WTC11 (cell line): ENCODE measurements at regions not wholly inside any gene's neighbourhood (a gene's known extent, or its start where the extent isn't known, plus 50 kb on each side); places are given as distances from the start of the nearest gene placed in this dataset.

ENCODE experiments used
- ATAC-seq: fragments of 200-7000 bp; cut with Tn5 transposase; 2 replicates; pipeline ENCODE4 v1.10.0; 2021; ENCODE audit warnings: mild to moderate bottlenecking, moderate library complexity
- CTCF ChIA-PET: fragments of 300-600 bp; sonication (Branson Sonifier 250); formaldehyde crosslinking; loops from one replicate; lab custom pipeline; 2021; ENCODE audit warnings: antibody characterized with exemption; lab: Charles Lee
- POLR2A ChIA-PET: fragments of 350-600 bp; sonication (Branson Sonifier 250); formaldehyde crosslinking; loops from one replicate; lab custom pipeline; 2021; ENCODE audit warnings: antibody characterized with exemption; lab: Charles Lee
- DNase-seq: peaks from one replicate; pipeline ENCODE4 v3.0.0; 2021; ENCODE audit warnings: low spot score
- H3K27ac Mint-ChIP-seq: 2 replicates; pipeline ENCODE4 v1.8.0; 2021; ENCODE audit warnings: mixed read lengths
- H3K27me3 Mint-ChIP-seq: 2 replicates; pipeline ENCODE4 v1.8.0; 2021; ENCODE audit warnings: low read depth, mild to moderate bottlenecking, moderate library complexity, mixed read lengths
- H3K36me3 Mint-ChIP-seq: 2 replicates; pipeline ENCODE4 v1.8.0; 2021; ENCODE audit warnings: mixed read lengths
- H3K4me1 Mint-ChIP-seq: 2 replicates; pipeline ENCODE4 v1.8.0; 2022; ENCODE audit warnings: mixed read lengths
- H3K4me3 Mint-ChIP-seq: 2 replicates; pipeline ENCODE4 v1.8.0; 2021; ENCODE audit warnings: mild to moderate bottlenecking, moderate library complexity, mixed read lengths
- H3K9me3 Mint-ChIP-seq: 2 replicates; pipeline ENCODE4 v1.8.0; 2021; ENCODE audit warnings: mixed read lengths
- EMX1 ChIP-seq: fragments of 250-450 bp; sonication (Bioruptor Pico); IDR thresholded peaks from 2 replicates; pipeline ENCODE4 v1.8.0; 2021; ENCODE audit warnings: mild to moderate bottlenecking
- GTF2I ChIP-seq: fragments of 250-450 bp; sonication (Bioruptor Pico); conservative IDR thresholded peaks from 2 replicates; pipeline ENCODE4 v1.4.0; 2021; ENCODE audit warnings: mild to moderate bottlenecking
- HMGA2 ChIP-seq: fragments of 250-450 bp; sonication (Bioruptor Pico); IDR thresholded peaks from 2 replicates; pipeline ENCODE4 v1.4.0; 2021; ENCODE audit warnings: mild to moderate bottlenecking, moderate library complexity
- KAT7 ChIP-seq: sonication (generic); formaldehyde crosslinking; IDR thresholded peaks from 2 replicates; pipeline ENCODE4 v1.8.1; 2023; ENCODE audit warnings: missing genetic modification reagents, mild to moderate bottlenecking, borderline replicate concordance
- NFATC4 ChIP-seq: fragments of 250-450 bp; sonication (Bioruptor Pico); IDR thresholded peaks from 2 replicates; pipeline ENCODE4 v1.9.0; 2021; ENCODE audit warnings: mild to moderate bottlenecking
- NR3C1 ChIP-seq: sonication (generic); formaldehyde crosslinking; conservative IDR thresholded peaks from 2 replicates; pipeline ENCODE4 v1.8.1; 2023; ENCODE audit warnings: low read depth, mild to moderate bottlenecking, missing genetic modification reagents
- PRRX2 ChIP-seq: fragments of 250-450 bp; sonication (Bioruptor Pico); IDR thresholded peaks from 2 replicates; pipeline ENCODE4 v1.8.0; 2021; ENCODE audit warnings: mild to moderate bottlenecking
- RELA ChIP-seq: sonication (generic); formaldehyde crosslinking; IDR thresholded peaks from 2 replicates; pipeline ENCODE4 v1.8.1; 2022; ENCODE audit warnings: missing genetic modification reagents, mild to moderate bottlenecking, borderline replicate concordance
- SMAD3 ChIP-seq: sonication (generic); formaldehyde crosslinking; IDR thresholded peaks from 2 replicates; pipeline ENCODE4 v1.8.0; 2022; ENCODE audit warnings: missing genetic modification reagents, mild to moderate bottlenecking, borderline replicate concordance
- TEAD4 ChIP-seq: sonication (generic); formaldehyde crosslinking; IDR thresholded peaks from 2 replicates; pipeline ENCODE4 v1.8.0; 2022; ENCODE audit warnings: mild to moderate bottlenecking, missing genetic modification reagents
- ZNF232 ChIP-seq: sonication (generic); formaldehyde crosslinking; IDR thresholded peaks from 2 replicates; pipeline ENCODE4 v1.8.0; 2022; ENCODE audit warnings: mild to moderate bottlenecking, missing genetic modification reagents
- ZNF396 ChIP-seq: fragments of 250-450 bp; sonication (Bioruptor Pico); IDR thresholded peaks from 2 replicates; pipeline ENCODE4 v1.8.0; 2021; ENCODE audit warnings: mild to moderate bottlenecking, moderate library complexity, borderline replicate concordance
- TF ChIP-seq, protein P1 (sequence below): sonication (generic); formaldehyde crosslinking; IDR thresholded peaks from 2 replicates; pipeline ENCODE4 v1.8.1; 2023; ENCODE audit warnings: mild to moderate bottlenecking, moderate library complexity, missing genetic modification reagents
- TF ChIP-seq, protein P2 (sequence below): fragments of 250-450 bp; sonication (Bioruptor Pico); IDR thresholded peaks from 2 replicates; pipeline ENCODE4 v2.1.2; 2022; ENCODE audit warnings: mild to moderate bottlenecking, moderate library complexity
- TF ChIP-seq, protein P3 (sequence below): sonication (generic); formaldehyde crosslinking; IDR thresholded peaks from 2 replicates; pipeline ENCODE4 v1.8.1; 2022; ENCODE audit warnings: mild to moderate bottlenecking, missing genetic modification reagents, moderate library complexity, borderline replicate concordance
- TF ChIP-seq, protein P4 (sequence below): sonication (generic); formaldehyde crosslinking; IDR thresholded peaks from 2 replicates; pipeline ENCODE4 v1.8.1; 2023; ENCODE audit warnings: mild to moderate bottlenecking, missing genetic modification reagents, borderline replicate concordance
- TF ChIP-seq, protein P5 (sequence below): fragments of 200-600 bp; IDR thresholded peaks from 2 replicates; pipeline ENCODE4 v1.8.0; 2022; ENCODE audit warnings: antibody characterized with exemption
- TF ChIP-seq, protein P6 (sequence below): sonication (generic); formaldehyde crosslinking; IDR thresholded peaks from 2 replicates; pipeline ENCODE4 v1.8.0; 2022; ENCODE audit warnings: mild to moderate bottlenecking, missing genetic modification reagents
- TF ChIP-seq, protein P7 (sequence below): fragments of 250-450 bp; sonication (Bioruptor Pico); IDR thresholded peaks from 2 replicates; pipeline ENCODE4 v1.9.0; 2021; ENCODE audit warnings: mild to moderate bottlenecking, borderline replicate concordance
- TF ChIP-seq, protein P8 (sequence below): sonication (generic); formaldehyde crosslinking; IDR thresholded peaks from 2 replicates; pipeline ENCODE4 v1.8.0; 2022; ENCODE audit warnings: mild to moderate bottlenecking, missing genetic modification reagents

DNA sequence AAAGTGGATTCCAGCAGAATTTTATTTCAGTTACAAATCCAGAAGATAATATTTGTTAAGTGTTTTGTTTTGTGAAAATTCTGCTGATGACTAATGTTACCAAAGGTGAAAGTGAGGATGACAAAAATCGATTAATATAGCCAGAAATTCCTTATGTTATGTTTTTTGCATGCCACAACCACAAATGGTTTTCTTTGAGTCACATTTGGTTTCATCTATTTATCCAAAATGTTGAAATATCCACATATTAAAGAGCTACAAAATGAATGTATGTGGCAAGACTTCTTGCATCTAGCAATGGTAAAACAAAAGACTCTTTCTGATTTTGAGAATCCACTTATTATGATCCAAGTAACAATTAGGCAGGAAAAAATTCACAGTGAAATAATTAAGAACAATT is 150.1 kb upstream of the LRRC4C start (continued):
- TF ChIP-seq ZNF396 (CRISPR knock-in tag): no peak
- TF ChIP-seq, protein P1, sequence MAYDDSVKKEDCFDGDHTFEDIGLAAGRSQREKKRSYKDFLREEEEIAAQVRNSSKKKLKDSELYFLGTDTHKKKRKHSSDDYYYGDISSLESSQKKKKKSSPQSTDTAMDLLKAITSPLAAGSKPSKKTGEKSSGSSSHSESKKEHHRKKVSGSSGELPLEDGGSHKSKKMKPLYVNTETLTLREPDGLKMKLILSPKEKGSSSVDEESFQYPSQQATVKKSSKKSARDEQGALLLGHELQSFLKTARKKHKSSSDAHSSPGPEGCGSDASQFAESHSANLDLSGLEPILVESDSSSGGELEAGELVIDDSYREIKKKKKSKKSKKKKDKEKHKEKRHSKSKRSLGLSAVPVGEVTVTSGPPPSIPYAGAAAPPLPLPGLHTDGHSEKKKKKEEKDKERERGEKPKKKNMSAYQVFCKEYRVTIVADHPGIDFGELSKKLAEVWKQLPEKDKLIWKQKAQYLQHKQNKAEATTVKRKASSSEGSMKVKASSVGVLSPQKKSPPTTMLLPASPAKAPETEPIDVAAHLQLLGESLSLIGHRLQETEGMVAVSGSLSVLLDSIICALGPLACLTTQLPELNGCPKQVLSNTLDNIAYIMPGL (CRISPR knock-in tag): no peak
- TF ChIP-seq, all 79 proteins: peak for 0

DNA sequence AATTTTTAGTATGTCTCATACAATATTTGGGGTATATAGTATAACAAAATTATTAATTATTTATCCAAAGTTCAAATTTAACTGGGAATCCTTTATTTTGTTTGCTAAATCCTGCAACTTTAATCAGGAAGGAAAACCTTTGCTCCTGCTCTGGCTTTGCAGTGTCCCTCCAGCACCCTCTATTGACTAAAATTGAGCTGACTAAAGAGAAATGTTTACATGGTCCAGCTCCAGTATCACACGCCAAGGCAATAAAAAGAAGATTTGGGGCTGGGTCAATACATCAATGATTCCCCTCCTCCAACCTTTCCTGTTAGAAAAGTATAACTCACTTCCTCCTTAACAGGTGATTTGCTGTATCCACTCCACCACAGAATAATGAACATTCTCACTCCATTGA is 153.0 kb upstream of the LRRC4C start:
- peak; percentile 36; the same call in 1 of the 2 replicates for ATAC-seq
- DNase-seq: no peak
- H3K4me3 Mint-ChIP-seq: no peak overlapping the region
- ChIA-PET CTCF (interaction anchor here (0.5 to 1.9 kb wide), 9 partner anchors 10 to 794 kb away, joined by 3 to 16 read pairs (median 3); no protein-coding TSS in a partner anchor), POLR2A (no interaction called here)
- no peak overlapping the region for H3K27ac Mint-ChIP-seq
- H3K27me3 Mint-ChIP-seq: no peaks in the 10 kb centered on the region; the same call in 1 of the 2 replicates
- peaks cover 40% of the 10 kb centered on the region for H3K9me3 Mint-ChIP-seq
- no peaks in the 10 kb centered on the region for H3K4me1 Mint-ChIP-seq
- H3K36me3 Mint-ChIP-seq: peaks cover 30% of the 10 kb centered on the region
- TF ChIP-seq RELA (CRISPR knock-in tag) (no peak), ZNF232 (CRISPR knock-in tag) (no peak), GTF2I (CRISPR knock-in tag) (no peak), PRRX2 (CRISPR knock-in tag) (no peak), NR3C1 (no peak), KAT7 (CRISPR knock-in tag) (no peak), EMX1 (CRISPR knock-in tag) (no peak), SMAD3 (CRISPR knock-in tag) (no peak), HMGA2 (CRISPR knock-in tag) (no peak), TEAD4 (CRISPR knock-in tag) (no peak), NFATC4 (CRISPR knock-in tag) (no peak)
- TF ChIP-seq, protein P2, sequence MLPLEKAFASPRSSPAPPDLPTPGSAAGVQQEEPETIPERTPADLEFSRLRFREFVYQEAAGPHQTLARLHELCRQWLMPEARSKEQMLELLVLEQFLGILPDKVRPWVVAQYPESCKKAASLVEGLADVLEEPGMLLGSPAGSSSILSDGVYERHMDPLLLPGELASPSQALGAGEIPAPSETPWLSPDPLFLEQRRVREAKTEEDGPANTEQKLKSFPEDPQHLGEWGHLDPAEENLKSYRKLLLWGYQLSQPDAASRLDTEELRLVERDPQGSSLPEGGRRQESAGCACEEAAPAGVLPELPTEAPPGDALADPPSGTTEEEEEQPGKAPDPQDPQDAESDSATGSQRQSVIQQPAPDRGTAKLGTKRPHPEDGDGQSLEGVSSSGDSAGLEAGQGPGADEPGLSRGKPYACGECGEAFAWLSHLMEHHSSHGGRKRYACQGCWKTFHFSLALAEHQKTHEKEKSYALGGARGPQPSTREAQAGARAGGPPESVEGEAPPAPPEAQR: no peak
- TF ChIP-seq, protein P3, sequence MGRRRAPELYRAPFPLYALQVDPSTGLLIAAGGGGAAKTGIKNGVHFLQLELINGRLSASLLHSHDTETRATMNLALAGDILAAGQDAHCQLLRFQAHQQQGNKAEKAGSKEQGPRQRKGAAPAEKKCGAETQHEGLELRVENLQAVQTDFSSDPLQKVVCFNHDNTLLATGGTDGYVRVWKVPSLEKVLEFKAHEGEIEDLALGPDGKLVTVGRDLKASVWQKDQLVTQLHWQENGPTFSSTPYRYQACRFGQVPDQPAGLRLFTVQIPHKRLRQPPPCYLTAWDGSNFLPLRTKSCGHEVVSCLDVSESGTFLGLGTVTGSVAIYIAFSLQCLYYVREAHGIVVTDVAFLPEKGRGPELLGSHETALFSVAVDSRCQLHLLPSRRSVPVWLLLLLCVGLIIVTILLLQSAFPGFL (CRISPR knock-in tag): no peak
- TF ChIP-seq, protein P4, sequence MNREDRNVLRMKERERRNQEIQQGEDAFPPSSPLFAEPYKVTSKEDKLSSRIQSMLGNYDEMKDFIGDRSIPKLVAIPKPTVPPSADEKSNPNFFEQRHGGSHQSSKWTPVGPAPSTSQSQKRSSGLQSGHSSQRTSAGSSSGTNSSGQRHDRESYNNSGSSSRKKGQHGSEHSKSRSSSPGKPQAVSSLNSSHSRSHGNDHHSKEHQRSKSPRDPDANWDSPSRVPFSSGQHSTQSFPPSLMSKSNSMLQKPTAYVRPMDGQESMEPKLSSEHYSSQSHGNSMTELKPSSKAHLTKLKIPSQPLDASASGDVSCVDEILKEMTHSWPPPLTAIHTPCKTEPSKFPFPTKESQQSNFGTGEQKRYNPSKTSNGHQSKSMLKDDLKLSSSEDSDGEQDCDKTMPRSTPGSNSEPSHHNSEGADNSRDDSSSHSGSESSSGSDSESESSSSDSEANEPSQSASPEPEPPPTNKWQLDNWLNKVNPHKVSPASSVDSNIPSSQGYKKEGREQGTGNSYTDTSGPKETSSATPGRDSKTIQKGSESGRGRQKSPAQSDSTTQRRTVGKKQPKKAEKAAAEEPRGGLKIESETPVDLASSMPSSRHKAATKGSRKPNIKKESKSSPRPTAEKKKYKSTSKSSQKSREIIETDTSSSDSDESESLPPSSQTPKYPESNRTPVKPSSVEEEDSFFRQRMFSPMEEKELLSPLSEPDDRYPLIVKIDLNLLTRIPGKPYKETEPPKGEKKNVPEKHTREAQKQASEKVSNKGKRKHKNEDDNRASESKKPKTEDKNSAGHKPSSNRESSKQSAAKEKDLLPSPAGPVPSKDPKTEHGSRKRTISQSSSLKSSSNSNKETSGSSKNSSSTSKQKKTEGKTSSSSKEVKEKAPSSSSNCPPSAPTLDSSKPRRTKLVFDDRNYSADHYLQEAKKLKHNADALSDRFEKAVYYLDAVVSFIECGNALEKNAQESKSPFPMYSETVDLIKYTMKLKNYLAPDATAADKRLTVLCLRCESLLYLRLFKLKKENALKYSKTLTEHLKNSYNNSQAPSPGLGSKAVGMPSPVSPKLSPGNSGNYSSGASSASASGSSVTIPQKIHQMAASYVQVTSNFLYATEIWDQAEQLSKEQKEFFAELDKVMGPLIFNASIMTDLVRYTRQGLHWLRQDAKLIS: no peak
- TF ChIP-seq, protein P5, sequence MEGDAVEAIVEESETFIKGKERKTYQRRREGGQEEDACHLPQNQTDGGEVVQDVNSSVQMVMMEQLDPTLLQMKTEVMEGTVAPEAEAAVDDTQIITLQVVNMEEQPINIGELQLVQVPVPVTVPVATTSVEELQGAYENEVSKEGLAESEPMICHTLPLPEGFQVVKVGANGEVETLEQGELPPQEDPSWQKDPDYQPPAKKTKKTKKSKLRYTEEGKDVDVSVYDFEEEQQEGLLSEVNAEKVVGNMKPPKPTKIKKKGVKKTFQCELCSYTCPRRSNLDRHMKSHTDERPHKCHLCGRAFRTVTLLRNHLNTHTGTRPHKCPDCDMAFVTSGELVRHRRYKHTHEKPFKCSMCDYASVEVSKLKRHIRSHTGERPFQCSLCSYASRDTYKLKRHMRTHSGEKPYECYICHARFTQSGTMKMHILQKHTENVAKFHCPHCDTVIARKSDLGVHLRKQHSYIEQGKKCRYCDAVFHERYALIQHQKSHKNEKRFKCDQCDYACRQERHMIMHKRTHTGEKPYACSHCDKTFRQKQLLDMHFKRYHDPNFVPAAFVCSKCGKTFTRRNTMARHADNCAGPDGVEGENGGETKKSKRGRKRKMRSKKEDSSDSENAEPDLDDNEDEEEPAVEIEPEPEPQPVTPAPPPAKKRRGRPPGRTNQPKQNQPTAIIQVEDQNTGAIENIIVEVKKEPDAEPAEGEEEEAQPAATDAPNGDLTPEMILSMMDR: no peak
- TF ChIP-seq, protein P6, sequence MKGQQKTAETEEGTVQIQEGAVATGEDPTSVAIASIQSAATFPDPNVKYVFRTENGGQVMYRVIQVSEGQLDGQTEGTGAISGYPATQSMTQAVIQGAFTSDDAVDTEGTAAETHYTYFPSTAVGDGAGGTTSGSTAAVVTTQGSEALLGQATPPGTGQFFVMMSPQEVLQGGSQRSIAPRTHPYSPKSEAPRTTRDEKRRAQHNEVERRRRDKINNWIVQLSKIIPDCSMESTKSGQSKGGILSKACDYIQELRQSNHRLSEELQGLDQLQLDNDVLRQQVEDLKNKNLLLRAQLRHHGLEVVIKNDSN (CRISPR knock-in tag): no peak
- TF ChIP-seq, protein P7, sequence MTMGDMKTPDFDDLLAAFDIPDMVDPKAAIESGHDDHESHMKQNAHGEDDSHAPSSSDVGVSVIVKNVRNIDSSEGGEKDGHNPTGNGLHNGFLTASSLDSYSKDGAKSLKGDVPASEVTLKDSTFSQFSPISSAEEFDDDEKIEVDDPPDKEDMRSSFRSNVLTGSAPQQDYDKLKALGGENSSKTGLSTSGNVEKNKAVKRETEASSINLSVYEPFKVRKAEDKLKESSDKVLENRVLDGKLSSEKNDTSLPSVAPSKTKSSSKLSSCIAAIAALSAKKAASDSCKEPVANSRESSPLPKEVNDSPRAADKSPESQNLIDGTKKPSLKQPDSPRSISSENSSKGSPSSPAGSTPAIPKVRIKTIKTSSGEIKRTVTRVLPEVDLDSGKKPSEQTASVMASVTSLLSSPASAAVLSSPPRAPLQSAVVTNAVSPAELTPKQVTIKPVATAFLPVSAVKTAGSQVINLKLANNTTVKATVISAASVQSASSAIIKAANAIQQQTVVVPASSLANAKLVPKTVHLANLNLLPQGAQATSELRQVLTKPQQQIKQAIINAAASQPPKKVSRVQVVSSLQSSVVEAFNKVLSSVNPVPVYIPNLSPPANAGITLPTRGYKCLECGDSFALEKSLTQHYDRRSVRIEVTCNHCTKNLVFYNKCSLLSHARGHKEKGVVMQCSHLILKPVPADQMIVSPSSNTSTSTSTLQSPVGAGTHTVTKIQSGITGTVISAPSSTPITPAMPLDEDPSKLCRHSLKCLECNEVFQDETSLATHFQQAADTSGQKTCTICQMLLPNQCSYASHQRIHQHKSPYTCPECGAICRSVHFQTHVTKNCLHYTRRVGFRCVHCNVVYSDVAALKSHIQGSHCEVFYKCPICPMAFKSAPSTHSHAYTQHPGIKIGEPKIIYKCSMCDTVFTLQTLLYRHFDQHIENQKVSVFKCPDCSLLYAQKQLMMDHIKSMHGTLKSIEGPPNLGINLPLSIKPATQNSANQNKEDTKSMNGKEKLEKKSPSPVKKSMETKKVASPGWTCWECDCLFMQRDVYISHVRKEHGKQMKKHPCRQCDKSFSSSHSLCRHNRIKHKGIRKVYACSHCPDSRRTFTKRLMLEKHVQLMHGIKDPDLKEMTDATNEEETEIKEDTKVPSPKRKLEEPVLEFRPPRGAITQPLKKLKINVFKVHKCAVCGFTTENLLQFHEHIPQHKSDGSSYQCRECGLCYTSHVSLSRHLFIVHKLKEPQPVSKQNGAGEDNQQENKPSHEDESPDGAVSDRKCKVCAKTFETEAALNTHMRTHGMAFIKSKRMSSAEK: no peak
- TF ChIP-seq, protein P8, sequence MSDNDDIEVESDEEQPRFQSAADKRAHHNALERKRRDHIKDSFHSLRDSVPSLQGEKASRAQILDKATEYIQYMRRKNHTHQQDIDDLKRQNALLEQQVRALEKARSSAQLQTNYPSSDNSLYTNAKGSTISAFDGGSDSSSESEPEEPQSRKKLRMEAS (CRISPR knock-in tag): no peak
